HepG2 (cell line): ENCODE measurements at regions not wholly inside any gene's neighbourhood (a gene's known extent, or its start where the extent isn't known, plus 50 kb on each side); places are given as distances from the start of the nearest gene placed in this dataset.

Source experiments
- AHDC1 ChIP-seq: sonication (generic); formaldehyde crosslinking; IDR thresholded peaks from 2 replicates; pipeline ENCODE4 v1.5.1; 2020; ENCODE audit warnings: mild to moderate bottlenecking, missing genetic modification reagents, borderline replicate concordance
- GABPA ChIP-seq, 2 experiments: IDR thresholded peaks; 2 replicates each; pipeline ENCODE4 v1.6.1; 2011 to 2016; ENCODE audit warnings: low read depth in 2 of 2, low read length in 1 of 2, missing biosample characterization in 1 of 2, missing genetic modification characterization in 1 of 2
- NFAT5 ChIP-seq: sonication (generic); formaldehyde crosslinking; IDR thresholded peaks from 2 replicates; pipeline ENCODE4 v1.4.0; 2020; ENCODE audit warnings: missing genetic modification reagents
- NR2F1 ChIP-seq, 2 experiments: fragments of 450-650 bp in 1 of 2; formaldehyde crosslinking in 1 of 2; IDR thresholded peaks; 2 replicates each; pipeline versions ENCODE4 v1.5.0 to v1.6.1; 2016 to 2020; ENCODE audit warnings: mild to moderate bottlenecking in 1 of 2, missing compliant biosample characterization in 1 of 2, missing genetic modification reagents in 1 of 2, moderate library complexity in 1 of 2

GRCh38 chr15:26374806-26375205 lies 398.1 kb downstream of the GABRB3 start (continued):
- TF ChIP-seq AHDC1 (CRISPR knock-in tag) = no peak
- no peak for TF ChIP-seq NR2F1 (CRISPR knock-in tag; IDR thresholded peaks at IDR 0.05)
- no peak for TF ChIP-seq GABPA (IDR thresholded peaks at IDR 0.05; ENCODE audit: low read depth, low read length)
- TF ChIP-seq GABPA (CRISPR knock-in tag; IDR thresholded peaks at IDR 0.05; ENCODE audit: low read depth) = no peak
- TF ChIP-seq NFAT5 (CRISPR knock-in tag) = no peak
